Right atrium auricular region (tissue), 2 donors: ENCODE measurements at regions not wholly inside any gene's neighbourhood (a gene's known extent, or its start where the extent isn't known, plus 50 kb on each side); places are given as distances from the start of the nearest gene placed in this dataset.
"Not testable (repeated sequence)": the region's sequence is repeated elsewhere in the genome, so short reads cannot be mapped to it uniquely, and the experiment has no call there.

Experiments used
- DNase-seq: peaks from one replicate; pipeline ENCODE4 v3.0.0-alpha.2; 2019; ENCODE audit warnings: low spot score
- H3K27ac ChIP-seq, 2 donors: fragments of 200-600 bp; sonication (generic); 1 replicate in 1 of 2; 2 replicates in 1 of 2; pipeline ENCODE4 v1.5.1; 2016 to 2019
- H3K27me3 ChIP-seq, 2 donors: fragments of 200-600 bp; sonication (generic); one replicate each; pipeline versions ENCODE4 v1.5.1 to v1.6.0; 2017 to 2019
- H3K36me3 ChIP-seq: fragments of 200-600 bp; sonication (generic); one replicate; pipeline ENCODE4 v1.5.1; 2016
- H3K4me1 ChIP-seq, 2 donors: fragments of 200-600 bp; sonication (generic); one replicate each; pipeline versions ENCODE4 v1.5.1 to v1.6.0; 2017 to 2019
- H3K4me3 ChIP-seq, 2 donors: fragments of 200-600 bp; sonication (generic); 1 replicate in 1 of 2; 2 replicates in 1 of 2; pipeline ENCODE4 v1.5.1; 2017 to 2019; ENCODE audit warnings: mild to moderate bottlenecking in 1 of 2, moderate library complexity in 1 of 2
- H3K9me3 ChIP-seq, 2 donors: fragments of 200-600 bp; sonication (generic); one replicate each; pipeline ENCODE4 v1.5.1; 2019
- TF ChIP-seq, protein P1 (sequence below), 2 donors: fragments of 200-600 bp; sonication (generic); IDR thresholded peaks; one replicate each; pipeline ENCODE4 v1.5.1; 2019; ENCODE audit warnings: antibody characterized with exemption in 2 of 2

DNA sequence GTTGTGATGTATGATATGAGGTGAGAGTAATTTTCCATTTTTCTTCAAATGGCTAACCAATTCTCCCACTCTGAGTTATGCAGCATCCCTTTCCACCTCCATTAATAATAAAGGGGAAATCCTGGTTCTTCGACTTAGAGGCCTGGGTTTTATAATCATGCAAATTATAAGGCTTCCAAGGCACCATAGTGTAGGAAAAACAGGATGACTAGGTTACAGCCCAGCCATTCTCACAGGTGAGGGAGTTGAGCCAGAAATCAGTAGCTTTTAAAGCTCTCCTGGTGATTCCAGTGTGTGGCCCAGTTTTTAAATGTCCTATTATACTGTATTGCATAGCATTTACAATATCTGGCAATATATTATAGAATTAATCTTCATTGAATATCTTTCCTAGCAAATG lies 203.1 kb downstream of the ARHGEF9 start:
- TF ChIP-seq, protein P1, sequence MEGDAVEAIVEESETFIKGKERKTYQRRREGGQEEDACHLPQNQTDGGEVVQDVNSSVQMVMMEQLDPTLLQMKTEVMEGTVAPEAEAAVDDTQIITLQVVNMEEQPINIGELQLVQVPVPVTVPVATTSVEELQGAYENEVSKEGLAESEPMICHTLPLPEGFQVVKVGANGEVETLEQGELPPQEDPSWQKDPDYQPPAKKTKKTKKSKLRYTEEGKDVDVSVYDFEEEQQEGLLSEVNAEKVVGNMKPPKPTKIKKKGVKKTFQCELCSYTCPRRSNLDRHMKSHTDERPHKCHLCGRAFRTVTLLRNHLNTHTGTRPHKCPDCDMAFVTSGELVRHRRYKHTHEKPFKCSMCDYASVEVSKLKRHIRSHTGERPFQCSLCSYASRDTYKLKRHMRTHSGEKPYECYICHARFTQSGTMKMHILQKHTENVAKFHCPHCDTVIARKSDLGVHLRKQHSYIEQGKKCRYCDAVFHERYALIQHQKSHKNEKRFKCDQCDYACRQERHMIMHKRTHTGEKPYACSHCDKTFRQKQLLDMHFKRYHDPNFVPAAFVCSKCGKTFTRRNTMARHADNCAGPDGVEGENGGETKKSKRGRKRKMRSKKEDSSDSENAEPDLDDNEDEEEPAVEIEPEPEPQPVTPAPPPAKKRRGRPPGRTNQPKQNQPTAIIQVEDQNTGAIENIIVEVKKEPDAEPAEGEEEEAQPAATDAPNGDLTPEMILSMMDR (IDR thresholded peaks at IDR 0.05) = no peak
- H3K9me3 ChIP-seq = no peaks in the 10 kb centered on the region
- no peak for DNase-seq
- no peaks in the 10 kb centered on the region for H3K4me1 ChIP-seq
- no peak overlapping the region for H3K4me3 ChIP-seq
- no peaks in the 10 kb centered on the region for H3K36me3 ChIP-seq
- H3K27ac ChIP-seq = no peak overlapping the region
- no peaks in the 10 kb centered on the region for H3K27me3 ChIP-seq

DNA sequence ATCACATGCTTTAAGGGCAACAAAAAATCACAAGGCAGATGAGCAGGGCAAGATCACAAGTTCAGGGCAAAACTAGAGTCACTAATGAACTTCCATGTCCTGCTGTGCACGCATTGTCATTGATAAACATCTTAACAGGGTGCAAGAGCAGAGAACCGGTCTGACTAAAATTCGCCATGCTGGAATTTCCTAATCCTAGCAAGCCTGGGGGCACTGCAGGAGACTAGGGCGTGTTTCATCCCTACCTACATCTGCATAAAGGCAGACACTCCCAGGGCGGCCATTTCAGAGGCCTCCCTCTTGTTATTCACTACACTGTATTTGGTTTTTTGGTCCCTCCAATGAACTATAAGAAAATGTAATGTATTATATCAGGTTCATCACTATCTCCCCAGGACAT lies 203.6 kb downstream of the ARHGEF9 start:
- TF ChIP-seq, protein P1 (IDR thresholded peaks at IDR 0.05) = no peak
- Histone ChIP-seq H3K27ac (no peak overlapping the region), H3K36me3 (no peaks in the 10 kb centered on the region), H3K9me3 (no peaks in the 10 kb centered on the region), H3K4me3 (no peak overlapping the region), H3K27me3 (no peaks in the 10 kb centered on the region), H3K4me1 (no peaks in the 10 kb centered on the region)
- no peak for DNase-seq

DNA sequence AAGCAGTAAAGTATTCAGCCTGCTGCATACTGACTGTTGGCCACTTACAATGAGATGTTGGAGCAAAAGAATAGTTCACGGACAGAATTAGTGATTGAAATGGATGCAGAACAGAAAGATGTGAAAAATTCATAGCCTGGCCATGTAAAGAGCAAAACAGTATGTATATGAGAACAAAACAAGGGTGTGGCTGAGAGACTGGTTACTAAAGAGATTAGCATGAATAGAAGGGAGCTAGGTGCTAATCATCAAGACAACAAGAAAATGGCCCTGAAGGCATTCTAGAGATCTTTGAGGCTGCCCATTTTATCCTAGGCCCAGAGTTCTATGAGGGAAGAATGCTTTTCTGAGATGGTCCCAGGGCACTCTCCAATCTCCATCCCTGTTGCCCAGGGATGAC lies 208.5 kb downstream of the ARHGEF9 start:
- Histone ChIP-seq H3K27me3 (no peaks in the 10 kb centered on the region), H3K36me3 (no peaks in the 10 kb centered on the region), H3K9me3 (no peaks in the 10 kb centered on the region), H3K4me1 (no peaks in the 10 kb centered on the region), H3K27ac (no peak overlapping the region), H3K4me3 (no peak overlapping the region)
- no peak for DNase-seq
- TF ChIP-seq, protein P1 (IDR thresholded peaks at IDR 0.05) = no peak

DNA sequence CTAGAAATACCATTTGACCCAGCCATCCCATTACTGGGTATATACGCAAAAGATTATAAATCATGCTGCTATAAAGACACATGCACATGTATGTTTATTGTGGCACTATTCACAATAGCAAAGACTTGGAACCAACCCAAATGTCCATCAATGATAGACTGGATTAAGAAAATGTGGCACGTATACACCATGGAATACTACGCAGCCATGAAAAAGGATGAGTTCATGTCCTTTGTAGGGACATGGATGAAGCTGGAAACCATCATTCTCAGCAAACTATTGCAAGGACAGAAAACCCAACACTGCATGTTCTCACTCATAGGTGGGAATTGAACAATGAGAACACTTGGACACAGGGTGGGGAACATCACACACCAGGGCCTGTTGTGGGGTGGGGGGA lies 209.3 kb downstream of the ARHGEF9 start:
- H3K9me3 ChIP-seq = not testable (repeated sequence)

DNA sequence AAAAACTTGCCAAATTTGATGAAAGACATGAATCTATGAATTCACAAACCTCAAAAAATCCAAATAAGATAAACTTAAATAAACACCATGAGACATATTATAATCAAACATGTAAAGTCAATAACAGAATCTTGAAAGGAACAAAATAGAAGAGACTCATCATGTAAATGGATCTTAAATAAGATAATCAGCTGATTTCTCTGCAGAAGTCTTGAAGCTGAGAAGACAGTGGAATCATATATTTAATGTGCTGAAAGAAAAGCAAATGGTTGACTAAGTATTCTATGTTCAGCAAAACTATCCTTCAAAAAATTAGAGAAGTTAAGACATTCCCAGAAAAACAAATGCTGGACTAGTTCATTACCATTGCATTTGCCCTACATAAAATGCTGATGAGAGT lies 215.7 kb upstream of the SPIN4 start:
- no peaks in the 10 kb centered on the region for H3K36me3 ChIP-seq
- TF ChIP-seq, protein P1 (IDR thresholded peaks at IDR 0.05) = no peak
- H3K27ac ChIP-seq = no peak overlapping the region
- no peaks in the 10 kb centered on the region for H3K4me1 ChIP-seq
- DNase-seq = no peak
- no peaks in the 10 kb centered on the region for H3K27me3 ChIP-seq
- H3K4me3 ChIP-seq = no peak overlapping the region
- peaks cover 0 to 7% of the 10 kb centered on the region in 2 donors for H3K9me3 ChIP-seq

More for the DNA sequence above, 209.3 kb downstream of the ARHGEF9 start:
- H3K27ac ChIP-seq, H3K4me3 ChIP-seq, DNase-seq, H3K4me1 ChIP-seq, H3K36me3 ChIP-seq, H3K27me3 ChIP-seq: not testable (repeated sequence)

DNA sequence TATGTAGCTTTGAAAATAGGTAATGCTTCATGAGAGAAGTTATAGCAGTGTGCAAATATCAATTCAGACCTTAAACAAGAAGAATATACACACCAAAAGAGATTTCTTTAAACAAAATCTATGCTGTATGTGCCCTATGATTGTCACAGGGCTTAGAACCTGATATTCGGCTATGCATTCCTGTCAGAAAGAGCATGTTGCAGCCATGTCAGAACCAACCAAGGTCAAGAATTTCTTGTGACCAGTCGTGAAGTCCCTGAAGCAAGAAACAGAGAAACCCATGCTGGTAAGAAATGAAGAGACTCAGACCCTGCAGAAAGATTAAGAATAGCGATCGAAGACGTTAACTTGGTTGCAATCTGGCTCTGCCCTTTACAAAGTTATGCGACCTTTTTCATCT lies 210.3 kb upstream of the SPIN4 start:
- H3K36me3 ChIP-seq = no peaks in the 10 kb centered on the region
- H3K27me3 ChIP-seq = no peaks in the 10 kb centered on the region
- TF ChIP-seq, protein P1 (IDR thresholded peaks at IDR 0.05) = no peak
- H3K4me1 ChIP-seq = no peaks in the 10 kb centered on the region
- DNase-seq = no peak
- H3K4me3 ChIP-seq = peak overlapping the region; percentile 56 to 61
- no peaks in the 10 kb centered on the region for H3K9me3 ChIP-seq
- peak overlapping the region; percentile 77 to 78 for H3K27ac ChIP-seq
